NCI-H2029 treated with DMSO at 0.1 percent for 48 hours (cell line): ENCODE measurements at regions not wholly inside any gene's neighbourhood (a gene's known extent, or its start where the extent isn't known, plus 50 kb on each side); places are given as distances from the start of the nearest gene placed in this dataset.

ENCODE experiments used
- DNase-seq: peaks from one replicate; lab custom pipeline; 2025; lab: John Stamatoyannopoulos, UW

GRCh38 chr15:88403351-88403791 lies 63.8 kb downstream of the MRPL46 start:
- DNase-seq: no peak

- peak; percentile 0 for DNase-seq
These were observed 65.1 kb downstream of the MRPL46 start for GRCh38 chr15:88401996-88402656.

- no peak for DNase-seq
These were observed 65.8 kb downstream of the MRPL46 start for GRCh38 chr15:88401251-88401995.

GRCh38 chr15:88400591-88401250 lies 66.5 kb downstream of the MRPL46 start:
- DNase-seq: no peak

GRCh38 chr15:88400084-88400483 lies 67.1 kb downstream of the MRPL46 start:
- DNase-seq: no peak

GRCh38 chr15:88399021-88399685 lies 68.0 kb downstream of the MRPL46 start:
- DNase-seq: no peak

- DNase-seq: no peak
These were observed 69.2 kb downstream of the MRPL46 start for GRCh38 chr15:88398011-88398410.

- DNase-seq: no peak
These were observed 69.7 kb downstream of the MRPL46 start for GRCh38 chr15:88397506-88397905.

GRCh38 chr15:88395872-88396781 lies 71.1 kb downstream of the MRPL46 start:
- DNase-seq: no peak

GRCh38 chr15:88395241-88395640 lies 71.9 kb downstream of the MRPL46 start:
- no peak for DNase-seq

- no peak for DNase-seq
These were observed 72.5 kb downstream of the MRPL46 start for GRCh38 chr15:88394553-88395145.

- no peak for DNase-seq
These were observed 73.3 kb downstream of the MRPL46 start for GRCh38 chr15:88393719-88394519.

GRCh38 chr15:88391700-88392099 lies 75.5 kb downstream of the MRPL46 start:
- DNase-seq: no peak

GRCh38 chr15:88391006-88391405 lies 76.2 kb downstream of the MRPL46 start:
- no peak for DNase-seq

GRCh38 chr15:88390164-88390901 lies 76.9 kb downstream of the MRPL46 start:
- no peak for DNase-seq

GRCh38 chr15:88389120-88389519 lies 78.1 kb downstream of the MRPL46 start:
- DNase-seq: no peak

GRCh38 chr15:88388686-88389085 lies 78.5 kb downstream of the MRPL46 start:
- no peak for DNase-seq

GRCh38 chr15:88385078-88385700 lies 82.0 kb downstream of the MRPL46 start:
- DNase-seq: no peak

GRCh38 chr15:88383354-88383753 lies 83.8 kb downstream of the MRPL46 start:
- DNase-seq: no peak
